NT2/D1 (cell line): ENCODE measurements at regions not wholly inside any gene's neighbourhood (a gene's known extent, or its start where the extent isn't known, plus 50 kb on each side); places are given as distances from the start of the nearest gene placed in this dataset.

Experiments used
- SUZ12 ChIP-seq: IDR thresholded peaks from 2 replicates; pipeline ENCODE4 v1.6.1; 2011; ENCODE audit not compliant: insufficient read length, insufficient read depth; ENCODE audit errors: extremely low read depth
- YY1 ChIP-seq: IDR thresholded peaks from 2 replicates; pipeline ENCODE4 v1.6.1; 2011; ENCODE audit not compliant: insufficient read length, insufficient read depth
- ZNF274 ChIP-seq: IDR thresholded peaks from 2 replicates; pipeline ENCODE4 v1.6.1; 2011; ENCODE audit warnings: mild to moderate bottlenecking, low read depth, low read length

DNA sequence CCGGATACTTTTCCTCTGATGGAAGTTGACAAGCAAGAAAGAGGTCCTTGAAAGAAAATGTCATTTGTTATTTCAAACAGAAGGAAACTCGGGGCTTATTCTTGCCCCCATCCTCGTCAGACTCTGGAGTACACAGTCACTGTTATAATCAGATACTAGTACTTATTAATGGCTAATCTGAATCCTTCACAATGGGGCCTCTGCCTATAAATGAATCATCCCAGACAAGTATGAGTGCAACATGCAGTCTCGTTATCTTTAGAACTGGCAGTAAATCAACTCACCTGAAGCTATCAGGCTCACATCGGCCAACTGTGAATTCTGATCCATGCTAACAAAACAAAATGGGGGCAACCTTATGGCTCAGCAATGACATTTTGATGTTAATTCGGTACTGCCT lies 216.7 kb downstream of the GRIN2B start:
- no peak for TF ChIP-seq ZNF274
- no peak for TF ChIP-seq YY1
- TF ChIP-seq SUZ12, result no peak
